OCI-LY7 (cell line): ENCODE measurements at regions not wholly inside any gene's neighbourhood (a gene's known extent, or its start where the extent isn't known, plus 50 kb on each side); places are given as distances from the start of the nearest gene placed in this dataset.

Experiments
- BruUV-seq: library from RNA; stranded (reverse); fragments of 400-500 nt; replicated peaks from 2 replicates; lab custom pipeline; 2021; lab: Mats Ljungman, UMichigan
- CTCF ChIA-PET: fragments of 300-600 bp; sonication (Branson Sonifier 250); formaldehyde crosslinking; loops from one replicate; lab custom pipeline; 2022; ENCODE audit warnings: antibody characterized with exemption; ENCODE audit not compliant: unreplicated experiment; lab: Charles Lee
- POLR2A ChIA-PET: fragments of 300-600 bp; sonication (Branson Sonifier 250); formaldehyde crosslinking; loops from one replicate; lab custom pipeline; 2022; ENCODE audit warnings: antibody characterized with exemption; lab: Charles Lee
- DNase-seq: peaks from one replicate; pipeline ENCODE4 v3.0.0-alpha.2; 2015; ENCODE audit warnings: low spot score
- H2AFZ ChIP-seq: fragments of 200-600 bp; sonication (generic), shearing (Covaris generic); 2 replicates; pipeline ENCODE4 v1.6.1; 2014; ENCODE audit warnings: mild to moderate bottlenecking, antibody characterized with exemption, low read length, moderate library complexity
- H3K27ac ChIP-seq: fragments of 200-600 bp; sonication (generic); 2 replicates; pipeline ENCODE4 v1.5.1; 2014; ENCODE audit warnings: mixed run types, low read depth, mild to moderate bottlenecking, moderate library complexity, low read length, inconsistent platforms; ENCODE audit not compliant: poor library complexity, severe bottlenecking
- H3K36me3 ChIP-seq: fragments of 200-600 bp; sonication (generic); 2 replicates; pipeline ENCODE4 v1.6.1; 2014; ENCODE audit warnings: mild to moderate bottlenecking, antibody characterized with exemption, low read length, moderate library complexity, mixed read lengths; ENCODE audit not compliant: insufficient read depth
- H3K4me1 ChIP-seq: fragments of 200-600 bp; sonication (generic); 2 replicates; pipeline ENCODE4 v1.5.1; 2014; ENCODE audit warnings: mild to moderate bottlenecking, low read length; ENCODE audit not compliant: insufficient read depth, poor library complexity, severe bottlenecking
- H3K4me2 ChIP-seq: fragments of 200-600 bp; sonication (generic); 2 replicates; pipeline ENCODE4 v1.6.1; 2014; ENCODE audit warnings: mild to moderate bottlenecking, low read length
- H3K4me3 ChIP-seq: fragments of 200-600 bp; sonication (generic); 2 replicates; pipeline ENCODE4 v1.5.1; 2014; ENCODE audit warnings: mild to moderate bottlenecking, low read depth, low read length; ENCODE audit not compliant: poor library complexity, severe bottlenecking
- H3K79me2 ChIP-seq: fragments of 200-600 bp; sonication (generic); 2 replicates; pipeline ENCODE4 v1.6.1; 2016; ENCODE audit warnings: low read depth, mild to moderate bottlenecking, low read length, moderate library complexity, mixed read lengths; ENCODE audit not compliant: insufficient read depth
- H3K9me2 ChIP-seq: fragments of 200-600 bp; sonication (generic); 2 replicates; pipeline ENCODE4 v1.6.1; 2016; ENCODE audit warnings: mild to moderate bottlenecking, low read length, mixed read lengths; ENCODE audit not compliant: insufficient read depth
- H3K9me3 ChIP-seq: fragments of 200-600 bp; sonication (generic); 2 replicates; pipeline ENCODE4 v1.6.1; 2014; ENCODE audit warnings: mild to moderate bottlenecking, mixed run types, low read length, mixed read lengths
- H4K20me1 ChIP-seq: fragments of 200-600 bp; sonication (generic); 2 replicates; pipeline ENCODE4 v1.6.1; 2014; ENCODE audit warnings: mild to moderate bottlenecking, antibody characterized with exemption, low read length, moderate library complexity, mixed read lengths; ENCODE audit not compliant: insufficient read depth
- CTCF ChIP-seq: fragments of 200-600 bp; sonication (generic); conservative IDR thresholded peaks from 2 replicates; pipeline ENCODE4 v1.5.1; 2014; ENCODE audit warnings: mild to moderate bottlenecking, antibody characterized with exemption, low read length, moderate library complexity, mixed read lengths
- EZH2phosphoT487 ChIP-seq: fragments of 200-600 bp; sonication (generic); IDR thresholded peaks from 2 replicates; pipeline ENCODE4 v1.6.1; 2018; ENCODE audit warnings: low read depth, borderline replicate concordance, mild to moderate bottlenecking, mixed run types, antibody characterized with exemption, low read length, moderate library complexity, mixed read lengths
- intact Hi-C: fragments of 100-400 bp; cut with micrococcal nuclease; formaldehyde crosslinking; loops from one replicate; pipeline ENCODE4 v1.10.0; 2022; ENCODE audit not compliant: unreplicated experiment

GRCh38 chr13:59532405-59532804 lies 631.3 kb downstream of the DIAPH3 start:
- Histone ChIP-seq H3K79me2 (no peaks in the 10 kb centered on the region), H3K27ac (no peak overlapping the region), H2AFZ (no peak overlapping the region), H3K9me2 (no peaks in the 10 kb centered on the region), H3K4me3 (no peak overlapping the region), H4K20me1 (no peaks in the 10 kb centered on the region), H3K4me1 (no peaks in the 10 kb centered on the region), H3K4me2 (no peak overlapping the region), H3K9me3 (no peaks in the 10 kb centered on the region), H3K36me3 (no peaks in the 10 kb centered on the region)
- intact Hi-C loops: no loop called here
- POLR2A ChIA-PET: interaction anchor here (0.5 to 0.7 kb wide), 2 partner anchors 11 to 632 kb away, joined by 3 read pairs; no protein-coding TSS in a partner anchor
- TF ChIP-seq CTCF (no peak), EZH2phosphoT487 (no peak)
- CTCF ChIA-PET: no interaction called here
- no TSS peak for BruUV-seq
- DNase-seq: no peak

- Histone ChIP-seq H3K27ac (no peak overlapping the region), H3K36me3 (no peaks in the 10 kb centered on the region), H3K4me1 (no peaks in the 10 kb centered on the region), H4K20me1 (no peaks in the 10 kb centered on the region), H2AFZ (no peak overlapping the region), H3K4me2 (no peak overlapping the region), H3K4me3 (no peak overlapping the region), H3K9me3 (no peaks in the 10 kb centered on the region), H3K9me2 (no peaks in the 10 kb centered on the region), H3K79me2 (no peaks in the 10 kb centered on the region)
- CTCF ChIA-PET: no interaction called here
- no TSS peak for BruUV-seq
- intact Hi-C loops: no loop called here
- no peak for DNase-seq
- TF ChIP-seq EZH2phosphoT487 (no peak), CTCF (no peak)
- POLR2A ChIA-PET: interaction anchor here (1.0 kb wide), 1 partner anchor 23 kb away, joined by 5 read pairs; no protein-coding TSS in a partner anchor
These were observed 629.9 kb downstream of the DIAPH3 start for GRCh38 chr13:59533561-59534555.

DNA sequence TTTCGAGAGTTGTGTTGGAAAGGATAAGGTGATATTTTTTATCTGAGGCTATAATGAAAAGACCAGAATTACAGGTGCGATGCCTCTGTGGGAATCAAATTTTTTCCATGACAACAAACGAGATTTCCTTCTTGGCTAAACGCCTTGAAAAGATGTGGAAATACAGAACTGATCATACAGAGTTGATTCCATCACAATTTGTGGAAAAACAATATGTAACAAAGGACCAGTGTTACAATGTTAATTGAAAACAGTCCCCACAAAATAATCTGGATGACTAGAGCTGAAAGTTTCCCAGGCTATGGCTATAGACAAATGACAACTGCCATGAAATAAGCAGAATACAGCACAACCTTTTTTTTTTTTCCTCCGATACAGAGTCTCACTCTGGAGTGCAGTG lies 628.9 kb downstream of the DIAPH3 start:
- CTCF ChIA-PET: no interaction called here
- BruUV-seq: no TSS peak
- intact Hi-C loops: no loop called here

More for the DNA sequence above, 628.9 kb downstream of the DIAPH3 start:
- Histone ChIP-seq H2AFZ (no peak overlapping the region), H3K9me3 (no peaks in the 10 kb centered on the region), H3K4me3 (no peak overlapping the region), H4K20me1 (no peaks in the 10 kb centered on the region), H3K4me1 (no peaks in the 10 kb centered on the region), H3K27ac (no peak overlapping the region), H3K4me2 (no peak overlapping the region), H3K36me3 (no peaks in the 10 kb centered on the region), H3K79me2 (no peaks in the 10 kb centered on the region), H3K9me2 (no peaks in the 10 kb centered on the region)
- POLR2A ChIA-PET: no interaction called here
- TF ChIP-seq EZH2phosphoT487 (no peak), CTCF (no peak)
- no peak for DNase-seq
